NB4 (cell line): ENCODE measurements at regions not wholly inside any gene's neighbourhood (a gene's known extent, or its start where the extent isn't known, plus 50 kb on each side); places are given as distances from the start of the nearest gene placed in this dataset.

Experiments used
- MAX ChIP-seq: IDR thresholded peaks from 2 replicates; pipeline ENCODE4 v1.6.1; 2011; ENCODE audit warnings: low read depth, low read length
- MYC ChIP-seq: IDR thresholded peaks from 2 replicates; pipeline ENCODE4 v1.6.1; 2011; ENCODE audit warnings: low read depth, low read length
- POLR2A ChIP-seq: IDR thresholded peaks from 2 replicates; pipeline ENCODE4 v1.6.1; 2011; ENCODE audit warnings: mild to moderate bottlenecking; ENCODE audit not compliant: insufficient read length; ENCODE audit errors: extremely low read depth
- TF ChIP-seq, protein P1 (sequence below): IDR thresholded peaks from one replicate; pipeline ENCODE4 v1.5.1; 2012; ENCODE audit warnings: low read depth, low read length

GRCh38 chr20:63081351-63081750, 74.6 kb upstream of the BHLHE23 start:
- no peak for TF ChIP-seq POLR2A
- TF ChIP-seq, protein P1, sequence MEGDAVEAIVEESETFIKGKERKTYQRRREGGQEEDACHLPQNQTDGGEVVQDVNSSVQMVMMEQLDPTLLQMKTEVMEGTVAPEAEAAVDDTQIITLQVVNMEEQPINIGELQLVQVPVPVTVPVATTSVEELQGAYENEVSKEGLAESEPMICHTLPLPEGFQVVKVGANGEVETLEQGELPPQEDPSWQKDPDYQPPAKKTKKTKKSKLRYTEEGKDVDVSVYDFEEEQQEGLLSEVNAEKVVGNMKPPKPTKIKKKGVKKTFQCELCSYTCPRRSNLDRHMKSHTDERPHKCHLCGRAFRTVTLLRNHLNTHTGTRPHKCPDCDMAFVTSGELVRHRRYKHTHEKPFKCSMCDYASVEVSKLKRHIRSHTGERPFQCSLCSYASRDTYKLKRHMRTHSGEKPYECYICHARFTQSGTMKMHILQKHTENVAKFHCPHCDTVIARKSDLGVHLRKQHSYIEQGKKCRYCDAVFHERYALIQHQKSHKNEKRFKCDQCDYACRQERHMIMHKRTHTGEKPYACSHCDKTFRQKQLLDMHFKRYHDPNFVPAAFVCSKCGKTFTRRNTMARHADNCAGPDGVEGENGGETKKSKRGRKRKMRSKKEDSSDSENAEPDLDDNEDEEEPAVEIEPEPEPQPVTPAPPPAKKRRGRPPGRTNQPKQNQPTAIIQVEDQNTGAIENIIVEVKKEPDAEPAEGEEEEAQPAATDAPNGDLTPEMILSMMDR, result no peak
- no peak for TF ChIP-seq MYC
- TF ChIP-seq MAX, result no peak
